Colonic mucosa (tissue), 4 donors: ENCODE measurements at regions not wholly inside any gene's neighbourhood (a gene's known extent, or its start where the extent isn't known, plus 50 kb on each side); places are given as distances from the start of the nearest gene placed in this dataset.

Experiments used
- DNase-seq: peaks from one replicate; pipeline ENCODE4 v3.0.0-alpha.2; 2020
- H3K27ac ChIP-seq: fragments of 200-600 bp; one replicate; pipeline ENCODE4 v1.8.0; 2021
- H3K27me3 ChIP-seq: fragments of 200-600 bp; one replicate; pipeline ENCODE4 v1.8.0; 2021
- H3K36me3 ChIP-seq: fragments of 200-600 bp; one replicate; pipeline ENCODE4 v1.8.0; 2021
- H3K4me1 ChIP-seq: fragments of 200-600 bp; one replicate; pipeline ENCODE4 v1.8.0; 2021; ENCODE audit warnings: mild to moderate bottlenecking
- H3K4me3 ChIP-seq: fragments of 200-600 bp; one replicate; pipeline ENCODE4 v1.8.0; 2021
- H3K9ac ChIP-seq, 2 donors: one replicate each; pipeline ENCODE4 v1.7.0; 2013; ENCODE audit warnings: control low read depth in 2 of 2, low read depth in 2 of 2, low read length in 2 of 2
- H3K9me3 ChIP-seq: fragments of 200-600 bp; one replicate; pipeline ENCODE4 v1.8.0; 2021
- intact Hi-C: fragments of 100-400 bp; cut with DNase I; formaldehyde crosslinking; loops from one replicate; pipeline ENCODE4 v1.14.1; 2022
- TF ChIP-seq, protein P1 (sequence below): fragments of 200-600 bp; IDR thresholded peaks from one replicate; pipeline ENCODE4 v1.8.0; 2022; ENCODE audit warnings: antibody characterized with exemption, mild to moderate bottlenecking
- donor health status: healthy.
- donor health status: DM: no; HTN: no; CAD: no.
- donor health status: DM: no; HTN: no; CAD: no.

DNA sequence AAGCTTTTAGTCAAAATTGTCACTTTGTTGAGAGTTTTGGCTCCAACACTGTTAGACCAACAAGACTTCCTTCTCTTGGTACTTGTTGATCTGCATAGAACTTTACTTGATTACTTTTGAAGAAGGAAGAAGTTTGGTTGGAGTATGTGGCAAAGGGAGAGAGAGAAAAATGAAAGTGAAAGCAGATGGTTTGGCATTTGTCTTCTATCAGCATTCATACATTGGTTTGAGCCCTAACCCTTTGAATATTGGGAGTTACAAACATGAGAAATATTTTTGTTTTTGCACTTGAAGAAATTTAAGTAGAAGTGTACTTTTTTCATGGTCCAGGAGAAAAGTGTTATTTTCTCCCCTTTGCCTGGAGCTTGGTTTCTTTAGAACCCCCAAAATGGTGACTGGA lies 169.8 kb downstream of the ADGRL4 start:
- TF ChIP-seq, protein P1, sequence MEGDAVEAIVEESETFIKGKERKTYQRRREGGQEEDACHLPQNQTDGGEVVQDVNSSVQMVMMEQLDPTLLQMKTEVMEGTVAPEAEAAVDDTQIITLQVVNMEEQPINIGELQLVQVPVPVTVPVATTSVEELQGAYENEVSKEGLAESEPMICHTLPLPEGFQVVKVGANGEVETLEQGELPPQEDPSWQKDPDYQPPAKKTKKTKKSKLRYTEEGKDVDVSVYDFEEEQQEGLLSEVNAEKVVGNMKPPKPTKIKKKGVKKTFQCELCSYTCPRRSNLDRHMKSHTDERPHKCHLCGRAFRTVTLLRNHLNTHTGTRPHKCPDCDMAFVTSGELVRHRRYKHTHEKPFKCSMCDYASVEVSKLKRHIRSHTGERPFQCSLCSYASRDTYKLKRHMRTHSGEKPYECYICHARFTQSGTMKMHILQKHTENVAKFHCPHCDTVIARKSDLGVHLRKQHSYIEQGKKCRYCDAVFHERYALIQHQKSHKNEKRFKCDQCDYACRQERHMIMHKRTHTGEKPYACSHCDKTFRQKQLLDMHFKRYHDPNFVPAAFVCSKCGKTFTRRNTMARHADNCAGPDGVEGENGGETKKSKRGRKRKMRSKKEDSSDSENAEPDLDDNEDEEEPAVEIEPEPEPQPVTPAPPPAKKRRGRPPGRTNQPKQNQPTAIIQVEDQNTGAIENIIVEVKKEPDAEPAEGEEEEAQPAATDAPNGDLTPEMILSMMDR = no peak
- intact Hi-C loops = no loop called here
- H3K9ac ChIP-seq = no peak overlapping the region
- no peak for DNase-seq
- no peaks in the 10 kb centered on the region for H3K4me1 ChIP-seq
- H3K27me3 ChIP-seq = no peaks in the 10 kb centered on the region
- H3K4me3 ChIP-seq = no peak overlapping the region
- no peaks in the 10 kb centered on the region for H3K9me3 ChIP-seq
- H3K27ac ChIP-seq = no peak overlapping the region
- no peaks in the 10 kb centered on the region for H3K36me3 ChIP-seq

DNA sequence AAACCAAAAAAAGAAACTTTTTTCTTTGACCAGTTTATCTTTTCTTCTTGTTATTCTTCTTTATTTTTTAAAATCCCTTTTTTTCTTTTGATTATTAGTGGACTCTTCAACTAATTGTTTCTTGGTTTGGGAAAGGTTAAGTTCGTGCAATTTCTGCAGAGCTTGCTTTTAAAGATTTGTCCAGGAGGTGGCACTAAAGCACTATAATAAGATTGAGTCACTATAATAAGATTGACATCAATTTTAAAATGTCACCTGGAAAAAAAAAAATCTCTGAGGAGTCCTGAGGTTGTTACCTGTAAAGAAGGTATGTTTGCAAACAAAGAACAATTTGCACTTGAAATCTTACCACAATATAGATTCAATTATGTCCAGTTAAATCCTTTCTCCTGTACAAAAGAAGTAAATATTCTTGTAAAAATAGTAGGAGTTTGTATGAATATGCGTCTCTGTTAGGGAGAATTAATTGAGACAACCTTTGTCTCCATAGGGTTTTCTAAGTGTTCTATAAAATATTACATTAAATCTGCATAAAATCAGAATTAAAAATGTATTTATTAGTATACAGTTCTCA lies 166.7 kb downstream of the ADGRL4 start:
- H3K9me3 ChIP-seq = no peaks in the 10 kb centered on the region
- TF ChIP-seq, protein P1 = peak; percentile 61
- no peaks in the 10 kb centered on the region for H3K4me1 ChIP-seq
- no peak overlapping the region for H3K9ac ChIP-seq
- no peaks in the 10 kb centered on the region for H3K27me3 ChIP-seq
- intact Hi-C loops = loop anchor here (5.0 kb wide), 1 partner anchor 513 kb away; no protein-coding TSS in a partner anchor
- H3K4me3 ChIP-seq = no peak overlapping the region
- H3K36me3 ChIP-seq = no peaks in the 10 kb centered on the region
- DNase-seq = peak; percentile 25
- no peak overlapping the region for H3K27ac ChIP-seq
